Endothelial cell (in vitro differentiated cells): ENCODE measurements at regions not wholly inside any gene's neighbourhood (a gene's known extent, or its start where the extent isn't known, plus 50 kb on each side); places are given as distances from the start of the nearest gene placed in this dataset.

ENCODE experiments used
- DNase-seq: peaks from one replicate; pipeline ENCODE4 v3.0.0; 2021; ENCODE audit warnings: low spot score
- H3K27ac Mint-ChIP-seq: one replicate; pipeline ENCODE4 v1.8.0; 2021; ENCODE audit warnings: mixed read lengths, inconsistent platforms; ENCODE audit not compliant: unreplicated experiment
- H3K27me3 Mint-ChIP-seq: one replicate; pipeline ENCODE4 v1.8.0; 2021; ENCODE audit warnings: mild to moderate bottlenecking, moderate library complexity, mixed read lengths, inconsistent platforms; ENCODE audit not compliant: unreplicated experiment
- H3K36me3 Mint-ChIP-seq: one replicate; pipeline ENCODE4 v1.8.0; 2021; ENCODE audit warnings: mild to moderate bottlenecking, low read depth, mixed read lengths, inconsistent platforms; ENCODE audit not compliant: unreplicated experiment
- H3K4me1 Mint-ChIP-seq: one replicate; pipeline ENCODE4 v1.8.0; 2021; ENCODE audit warnings: mild to moderate bottlenecking, mixed read lengths, inconsistent platforms; ENCODE audit not compliant: unreplicated experiment
- H3K4me3 Mint-ChIP-seq: one replicate; pipeline ENCODE4 v1.8.0; 2021; ENCODE audit warnings: mild to moderate bottlenecking, mixed read lengths, inconsistent platforms; ENCODE audit not compliant: unreplicated experiment
- H3K9me3 Mint-ChIP-seq: one replicate; pipeline ENCODE4 v1.8.0; 2021; ENCODE audit warnings: mixed read lengths, inconsistent platforms; ENCODE audit not compliant: unreplicated experiment
- CTCF ChIP-seq: fragments of 200-600 bp; sonication (generic); IDR thresholded peaks from one replicate; pipeline ENCODE4 v1.5.0; 2021; ENCODE audit warnings: antibody characterized with exemption; ENCODE audit not compliant: unreplicated experiment

GRCh38 chr5:164798110-164798509 lies 1292.7 kb downstream of the MAT2B start:
- Mint-ChIP-seq H3K36me3 (no peaks in the 10 kb centered on the region), H3K27ac (no peak overlapping the region), H3K4me3 (no peak overlapping the region), H3K4me1 (no peaks in the 10 kb centered on the region), H3K27me3 (peaks cover 6% of the 10 kb centered on the region), H3K9me3 (peaks cover 19% of the 10 kb centered on the region)
- no peak for DNase-seq
- TF ChIP-seq CTCF: no peak

DNA sequence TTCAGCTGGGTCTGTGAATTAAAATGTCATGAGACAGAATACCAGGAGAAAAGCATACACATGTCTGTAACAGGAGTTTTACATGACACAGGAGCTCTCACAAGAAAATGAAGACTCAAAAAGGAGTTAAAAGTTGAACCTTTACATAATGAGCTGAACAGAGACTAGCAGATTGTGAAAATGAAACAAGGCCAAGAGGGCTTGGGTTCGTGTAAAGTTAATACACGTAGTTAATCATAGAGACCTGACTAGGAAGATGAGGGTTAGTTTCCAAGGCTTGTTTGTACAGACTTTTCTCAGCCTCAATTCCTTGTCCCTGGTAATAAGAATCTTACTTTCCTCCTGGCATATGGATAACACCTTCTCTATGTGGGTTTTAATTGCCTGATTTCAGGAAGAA lies 1294.0 kb downstream of the MAT2B start:
- Mint-ChIP-seq H3K27ac (no peak overlapping the region), H3K27me3 (peaks cover 6% of the 10 kb centered on the region), H3K4me1 (no peaks in the 10 kb centered on the region), H3K4me3 (no peak overlapping the region), H3K9me3 (peaks cover 19% of the 10 kb centered on the region), H3K36me3 (no peaks in the 10 kb centered on the region)
- TF ChIP-seq CTCF: no peak
- no peak for DNase-seq

GRCh38 chr5:164801910-164802309 lies 1296.5 kb downstream of the MAT2B start:
- DNase-seq: no peak
- peaks cover 19% of the 10 kb centered on the region for H3K9me3 Mint-ChIP-seq
- H3K36me3 Mint-ChIP-seq: no peaks in the 10 kb centered on the region
- H3K4me1 Mint-ChIP-seq: no peaks in the 10 kb centered on the region
- no peak overlapping the region for H3K4me3 Mint-ChIP-seq
- no peak for TF ChIP-seq CTCF
- H3K27me3 Mint-ChIP-seq: peaks cover 6% of the 10 kb centered on the region
- H3K27ac Mint-ChIP-seq: no peak overlapping the region

DNA sequence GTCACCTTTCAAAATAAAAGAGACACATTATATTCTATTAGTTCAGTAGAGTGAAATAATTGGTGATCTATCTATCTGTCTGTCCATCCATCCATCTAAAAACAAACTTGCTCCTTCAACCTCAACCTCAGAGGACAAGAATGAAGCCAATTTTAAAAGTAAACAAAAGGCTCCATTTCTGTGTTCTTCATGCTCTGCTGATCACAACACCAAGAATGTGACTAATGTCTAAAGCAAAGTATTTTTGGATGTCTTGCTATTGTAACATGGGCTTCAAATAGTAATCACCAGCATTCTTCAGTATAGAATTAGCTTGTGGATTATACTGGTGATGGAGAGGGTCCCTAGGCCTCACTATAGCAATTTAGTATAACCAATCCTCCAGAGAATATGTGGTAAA lies 1304.4 kb downstream of the MAT2B start:
- DNase-seq: no peak
- no peak for TF ChIP-seq CTCF
- H3K36me3 Mint-ChIP-seq: no peaks in the 10 kb centered on the region
- no peaks in the 10 kb centered on the region for H3K27me3 Mint-ChIP-seq
- H3K4me1 Mint-ChIP-seq: no peaks in the 10 kb centered on the region
- no peak overlapping the region for H3K27ac Mint-ChIP-seq
- no peaks in the 10 kb centered on the region for H3K9me3 Mint-ChIP-seq
- no peak overlapping the region for H3K4me3 Mint-ChIP-seq

GRCh38 chr5:164818445-164818844 lies 1313.0 kb downstream of the MAT2B start:
- H3K27ac Mint-ChIP-seq: no peak overlapping the region
- H3K36me3 Mint-ChIP-seq: no peaks in the 10 kb centered on the region
- no peak for TF ChIP-seq CTCF
- no peak for DNase-seq
- H3K9me3 Mint-ChIP-seq: no peaks in the 10 kb centered on the region
- H3K4me3 Mint-ChIP-seq: no peak overlapping the region
- H3K4me1 Mint-ChIP-seq: no peaks in the 10 kb centered on the region
- H3K27me3 Mint-ChIP-seq: no peaks in the 10 kb centered on the region
